SK-N-SH treated with all-trans-retinoic acid at 6 μM for 48 hours (cell line): ENCODE measurements at regions not wholly inside any gene's neighbourhood (a gene's known extent, or its start where the extent isn't known, plus 50 kb on each side); places are given as distances from the start of the nearest gene placed in this dataset.

Experiments
- ATAC-seq: fragments of 200-7000 bp; cut with Tn5 transposase; 3 replicates; pipeline ENCODE4 v1.9.1; 2020; ENCODE audit warnings: mild to moderate bottlenecking, moderate library complexity
- ARNTL ChIP-seq: fragments of 450-650 bp; formaldehyde crosslinking; IDR thresholded peaks from 2 replicates; pipeline ENCODE4 v1.5.0; 2020; ENCODE audit warnings: low read depth, mild to moderate bottlenecking, moderate library complexity, borderline replicate concordance
- BACH2 ChIP-seq: fragments of 250-450 bp; sonication (Bioruptor Pico); IDR thresholded peaks from 2 replicates; pipeline ENCODE4 v1.9.0; 2021; ENCODE audit warnings: mild to moderate bottlenecking, borderline replicate concordance
- CREB5 ChIP-seq: fragments of 250-450 bp; sonication (Bioruptor Pico); IDR thresholded peaks from 2 replicates; pipeline ENCODE4 v1.5.1; 2020; ENCODE audit warnings: low read depth, mild to moderate bottlenecking, moderate library complexity
- CSDC2 ChIP-seq: fragments of 250-450 bp; sonication (Bioruptor Pico); IDR thresholded peaks from 2 replicates; pipeline ENCODE4 v1.5.0; 2020; ENCODE audit warnings: mild to moderate bottlenecking, moderate library complexity
- CSRNP3 ChIP-seq: fragments of 250-450 bp; sonication (Bioruptor Pico); IDR thresholded peaks from 2 replicates; pipeline ENCODE4 v1.5.1; 2021; ENCODE audit warnings: mild to moderate bottlenecking, moderate library complexity
- GLIS3 ChIP-seq: fragments of 250-450 bp; sonication (Bioruptor Pico); IDR thresholded peaks from 2 replicates; pipeline ENCODE4 v1.5.0; 2020; ENCODE audit warnings: mild to moderate bottlenecking, moderate library complexity
- ISL1 ChIP-seq: fragments of 250-450 bp; sonication (Bioruptor Pico); IDR thresholded peaks from 2 replicates; pipeline ENCODE4 v2.1.2; 2022; ENCODE audit warnings: mild to moderate bottlenecking, moderate library complexity
- OSR1 ChIP-seq: fragments of 250-450 bp; sonication (Bioruptor Pico); IDR thresholded peaks from 2 replicates; pipeline ENCODE4 v1.8.0; 2022; ENCODE audit warnings: moderate library complexity, mild to moderate bottlenecking, inconsistent platforms
- PATZ1 ChIP-seq: fragments of 250-450 bp; sonication (Bioruptor Pico); IDR thresholded peaks from 2 replicates; pipeline ENCODE4 v1.8.0; 2020; ENCODE audit warnings: mild to moderate bottlenecking, moderate library complexity, borderline replicate concordance
- POU6F1 ChIP-seq: fragments of 250-450 bp; sonication (Bioruptor Pico); IDR thresholded peaks from 2 replicates; pipeline ENCODE4 v1.8.0; 2021; ENCODE audit warnings: low read depth, mild to moderate bottlenecking, moderate library complexity, borderline replicate concordance
- PPARA ChIP-seq: fragments of 250-450 bp; sonication (Bioruptor Pico); IDR thresholded peaks from 2 replicates; pipeline ENCODE4 v1.5.0; 2020; ENCODE audit warnings: mild to moderate bottlenecking, borderline replicate concordance
- RARB ChIP-seq: fragments of 250-450 bp; sonication (Bioruptor Pico); IDR thresholded peaks from 2 replicates; pipeline ENCODE4 v1.8.0; 2021; ENCODE audit warnings: mild to moderate bottlenecking, moderate library complexity
- TCF4 ChIP-seq: fragments of 250-450 bp; sonication (Bioruptor Pico); IDR thresholded peaks from 2 replicates; pipeline ENCODE4 v1.8.0; 2021; ENCODE audit warnings: mild to moderate bottlenecking, moderate library complexity, borderline replicate concordance
- TOX ChIP-seq: fragments of 250-450 bp; sonication (Bioruptor Pico); IDR thresholded peaks from 2 replicates; pipeline ENCODE4 v1.8.0; 2021; ENCODE audit warnings: mild to moderate bottlenecking, moderate library complexity, borderline replicate concordance
- TSHZ2 ChIP-seq: fragments of 250-450 bp; sonication (Bioruptor Pico); IDR thresholded peaks from 2 replicates; pipeline ENCODE4 v1.5.0; 2020; ENCODE audit warnings: mild to moderate bottlenecking, moderate library complexity
- ZC3H10 ChIP-seq: fragments of 250-450 bp; sonication (Bioruptor Pico); IDR thresholded peaks from 2 replicates; pipeline ENCODE4 v1.5.1; 2021; ENCODE audit warnings: mild to moderate bottlenecking, moderate library complexity
- ZFP3 ChIP-seq: fragments of 250-450 bp; sonication (Bioruptor Pico); IDR thresholded peaks from 2 replicates; pipeline ENCODE4 v1.5.0; 2020; ENCODE audit warnings: mild to moderate bottlenecking, moderate library complexity
- ZFP30 ChIP-seq: fragments of 450-650 bp; formaldehyde crosslinking; IDR thresholded peaks from 2 replicates; pipeline ENCODE4 v1.5.0; 2022; ENCODE audit warnings: mild to moderate bottlenecking, moderate library complexity
- ZNF565 ChIP-seq: fragments of 450-650 bp; formaldehyde crosslinking; conservative IDR thresholded peaks from 2 replicates; pipeline ENCODE4 v1.5.0; 2020; ENCODE audit warnings: low read depth, mild to moderate bottlenecking, moderate library complexity
- ZNF70 ChIP-seq: fragments of 450-650 bp; formaldehyde crosslinking; IDR thresholded peaks from 2 replicates; pipeline ENCODE4 v1.5.0; 2020; ENCODE audit warnings: mild to moderate bottlenecking, moderate library complexity

GRCh38 chr10:124307591-124307990 is 111.1 kb downstream of the OAT start:
- TF ChIP-seq CSDC2 (CRISPR knock-in tag) (no peak), ISL1 (CRISPR knock-in tag) (no peak), PPARA (CRISPR knock-in tag) (no peak), RARB (CRISPR knock-in tag) (no peak), ZNF70 (no peak), ZC3H10 (CRISPR knock-in tag) (no peak), POU6F1 (CRISPR knock-in tag) (no peak), GLIS3 (no peak), ZNF565 (CRISPR knock-in tag) (no peak), OSR1 (no peak), PATZ1 (CRISPR knock-in tag) (no peak), TCF4 (CRISPR knock-in tag) (no peak), ZFP3 (CRISPR knock-in tag) (no peak), ZFP30 (CRISPR knock-in tag) (no peak), CSRNP3 (no peak), BACH2 (CRISPR knock-in tag) (no peak), CREB5 (CRISPR knock-in tag) (no peak), ARNTL (CRISPR knock-in tag) (no peak), TSHZ2 (CRISPR knock-in tag) (no peak), TOX (CRISPR knock-in tag) (no peak)
- no peak for ATAC-seq

GRCh38 chr10:124306922-124307371 is 111.8 kb downstream of the OAT start:
- ATAC-seq = no peak

GRCh38 chr10:124306520-124306919 is 112.2 kb downstream of the OAT start:
- TF ChIP-seq PATZ1 (CRISPR knock-in tag) (no peak), CSDC2 (CRISPR knock-in tag) (no peak), ZFP3 (CRISPR knock-in tag) (no peak)
- ATAC-seq = no peak

More at GRCh38 chr10:124306922-124307371, 111.8 kb downstream of the OAT start:
- no peak for TF ChIP-seq BACH2 (CRISPR knock-in tag)
